ENCODE measurements at regions not wholly inside any gene's neighbourhood (a gene's known extent, or its start where the extent isn't known, plus 50 kb on each side); places are given as distances from the start of the nearest gene placed in this dataset.

- Histone ChIP-seq H3K4me2 (ENCODE audit: low read depth, low read length, poor library complexity, severe bottlenecking) (no peak overlapping the region), H3K36me3 (ENCODE audit: insufficient read depth, low read length) (no peaks in the 10 kb centered on the region), H3K9ac (ENCODE audit: low read length) (no peak overlapping the region), H3K4me1 (ENCODE audit: low read length) (no peaks in the 10 kb centered on the region), H3K9me3 (ENCODE audit: low read length) (no peaks in the 10 kb centered on the region), H3K79me2 (ENCODE audit: low read length) (no peaks in the 10 kb centered on the region), H3K9me2 (replicated peaks; ENCODE audit: insufficient read depth, low read length) (no peaks in the 10 kb centered on the region), H3K27ac (ENCODE audit: low read length) (no peak overlapping the region), H3K4me3 (ENCODE audit: low read length) (no peak overlapping the region), H2AFZ (ENCODE audit: low read length) (no peak overlapping the region), H3K27me3 (ENCODE audit: low read length) (no peaks in the 10 kb centered on the region), H4K20me1 (ENCODE audit: insufficient read depth, low read depth, low read length) (no peaks in the 10 kb centered on the region)
- no peak for DNase-seq
These were observed 137.7 kb upstream of the LIMCH1 start for GRCh38 chr4:41400296-41400695.

- Histone ChIP-seq H3K4me1 (ENCODE audit: low read length) (no peaks in the 10 kb centered on the region), H3K36me3 (ENCODE audit: insufficient read depth, low read length) (no peaks in the 10 kb centered on the region), H3K9me3 (ENCODE audit: low read length) (no peaks in the 10 kb centered on the region), H2AFZ (ENCODE audit: low read length) (no peak overlapping the region), H3K9me2 (replicated peaks; ENCODE audit: insufficient read depth, low read length) (no peaks in the 10 kb centered on the region), H3K4me3 (ENCODE audit: low read length) (no peak overlapping the region), H3K27me3 (ENCODE audit: low read length) (no peaks in the 10 kb centered on the region), H3K9ac (ENCODE audit: low read length) (no peak overlapping the region), H3K79me2 (ENCODE audit: low read length) (no peaks in the 10 kb centered on the region), H3K4me2 (ENCODE audit: low read depth, low read length, poor library complexity, severe bottlenecking) (no peak overlapping the region), H3K27ac (ENCODE audit: low read length) (no peak overlapping the region), H4K20me1 (ENCODE audit: insufficient read depth, low read depth, low read length) (no peaks in the 10 kb centered on the region)
- DNase-seq: no peak
These were observed 132.4 kb upstream of the LIMCH1 start for GRCh38 chr4:41405464-41406112.

GRCh38 chr4:41406113-41406516, 131.8 kb upstream of the LIMCH1 start:
- H2AFZ ChIP-seq (ENCODE audit: low read length): no peak overlapping the region
- no peak overlapping the region for H3K4me2 ChIP-seq (ENCODE audit: low read depth, low read length, poor library complexity, severe bottlenecking)
- H3K4me1 ChIP-seq (ENCODE audit: low read length): no peaks in the 10 kb centered on the region
- H3K27ac ChIP-seq (ENCODE audit: low read length): no peak overlapping the region
- no peaks in the 10 kb centered on the region for H3K9me2 ChIP-seq (replicated peaks; ENCODE audit: insufficient read depth, low read length)
- no peak overlapping the region for H3K9ac ChIP-seq (ENCODE audit: low read length)
- no peaks in the 10 kb centered on the region for H4K20me1 ChIP-seq (ENCODE audit: insufficient read depth, low read depth, low read length)
- no peak for DNase-seq
- H3K9me3 ChIP-seq (ENCODE audit: low read length): no peaks in the 10 kb centered on the region
- no peaks in the 10 kb centered on the region for H3K79me2 ChIP-seq (ENCODE audit: low read length)
- H3K36me3 ChIP-seq (ENCODE audit: insufficient read depth, low read length): no peaks in the 10 kb centered on the region
- H3K4me3 ChIP-seq (ENCODE audit: low read length): no peak overlapping the region
- no peaks in the 10 kb centered on the region for H3K27me3 ChIP-seq (ENCODE audit: low read length)

- Histone ChIP-seq H3K36me3 (ENCODE audit: insufficient read depth, low read length) (no peaks in the 10 kb centered on the region), H3K9me2 (replicated peaks; ENCODE audit: insufficient read depth, low read length) (no peaks in the 10 kb centered on the region), H3K4me1 (ENCODE audit: low read length) (no peaks in the 10 kb centered on the region), H3K9me3 (ENCODE audit: low read length) (no peaks in the 10 kb centered on the region), H3K4me3 (ENCODE audit: low read length) (no peak overlapping the region), H3K79me2 (ENCODE audit: low read length) (no peaks in the 10 kb centered on the region), H3K4me2 (ENCODE audit: low read depth, low read length, poor library complexity, severe bottlenecking) (no peak overlapping the region), H3K27ac (ENCODE audit: low read length) (no peak overlapping the region), H3K27me3 (ENCODE audit: low read length) (no peaks in the 10 kb centered on the region), H3K9ac (ENCODE audit: low read length) (no peak overlapping the region), H4K20me1 (ENCODE audit: insufficient read depth, low read depth, low read length) (no peaks in the 10 kb centered on the region), H2AFZ (ENCODE audit: low read length) (no peak overlapping the region)
- DNase-seq: no peak
These were observed 129.8 kb upstream of the LIMCH1 start for GRCh38 chr4:41408150-41408549.

- no peaks in the 10 kb centered on the region for H3K9me2 ChIP-seq (replicated peaks; ENCODE audit: insufficient read depth, low read length)
- H3K79me2 ChIP-seq (ENCODE audit: low read length): no peaks in the 10 kb centered on the region
- no peaks in the 10 kb centered on the region for H4K20me1 ChIP-seq (ENCODE audit: insufficient read depth, low read depth, low read length)
- no peaks in the 10 kb centered on the region for H3K27me3 ChIP-seq (ENCODE audit: low read length)
- no peaks in the 10 kb centered on the region for H3K36me3 ChIP-seq (ENCODE audit: insufficient read depth, low read length)
- H3K9me3 ChIP-seq (ENCODE audit: low read length): no peaks in the 10 kb centered on the region
- H2AFZ ChIP-seq (ENCODE audit: low read length): no peak overlapping the region
- H3K4me1 ChIP-seq (ENCODE audit: low read length): no peaks in the 10 kb centered on the region
- H3K4me3 ChIP-seq (ENCODE audit: low read length): no peak overlapping the region
- H3K4me2 ChIP-seq (ENCODE audit: low read depth, low read length, poor library complexity, severe bottlenecking): no peak overlapping the region
- no peak for DNase-seq
- no peak overlapping the region for H3K27ac ChIP-seq (ENCODE audit: low read length)
- H3K9ac ChIP-seq (ENCODE audit: low read length): no peak overlapping the region
These were observed 128.9 kb upstream of the LIMCH1 start for GRCh38 chr4:41408859-41409593.

- no peaks in the 10 kb centered on the region for H3K4me1 ChIP-seq (ENCODE audit: low read length)
- H2AFZ ChIP-seq (ENCODE audit: low read length): no peak overlapping the region
- no peaks in the 10 kb centered on the region for H3K9me2 ChIP-seq (replicated peaks; ENCODE audit: insufficient read depth, low read length)
- H3K9me3 ChIP-seq (ENCODE audit: low read length): no peaks in the 10 kb centered on the region
- H3K27me3 ChIP-seq (ENCODE audit: low read length): no peaks in the 10 kb centered on the region
- H3K27ac ChIP-seq (ENCODE audit: low read length): no peak overlapping the region
- H3K4me2 ChIP-seq (ENCODE audit: low read depth, low read length, poor library complexity, severe bottlenecking): no peak overlapping the region
- H3K79me2 ChIP-seq (ENCODE audit: low read length): no peaks in the 10 kb centered on the region
- H4K20me1 ChIP-seq (ENCODE audit: insufficient read depth, low read depth, low read length): no peaks in the 10 kb centered on the region
- no peak overlapping the region for H3K9ac ChIP-seq (ENCODE audit: low read length)
- no peak overlapping the region for H3K4me3 ChIP-seq (ENCODE audit: low read length)
- DNase-seq: no peak
- no peaks in the 10 kb centered on the region for H3K36me3 ChIP-seq (ENCODE audit: insufficient read depth, low read length)
These were observed 128.4 kb upstream of the LIMCH1 start for GRCh38 chr4:41409594-41409895.

- no peak for DNase-seq
- Histone ChIP-seq H3K9me3 (ENCODE audit: low read length) (no peaks in the 10 kb centered on the region), H3K9ac (ENCODE audit: low read length) (no peak overlapping the region), H3K36me3 (ENCODE audit: insufficient read depth, low read length) (no peaks in the 10 kb centered on the region), H3K4me3 (ENCODE audit: low read length) (no peak overlapping the region), H3K79me2 (ENCODE audit: low read length) (no peaks in the 10 kb centered on the region), H4K20me1 (ENCODE audit: insufficient read depth, low read depth, low read length) (no peaks in the 10 kb centered on the region), H3K27me3 (ENCODE audit: low read length) (no peaks in the 10 kb centered on the region), H3K9me2 (replicated peaks; ENCODE audit: insufficient read depth, low read length) (no peaks in the 10 kb centered on the region), H2AFZ (ENCODE audit: low read length) (no peak overlapping the region), H3K4me1 (ENCODE audit: low read length) (no peaks in the 10 kb centered on the region), H3K27ac (ENCODE audit: low read length) (no peak overlapping the region), H3K4me2 (ENCODE audit: low read depth, low read length, poor library complexity, severe bottlenecking) (no peak overlapping the region)
These were observed 127.9 kb upstream of the LIMCH1 start for GRCh38 chr4:41410049-41410448.

- Histone ChIP-seq H2AFZ (ENCODE audit: low read length) (no peak overlapping the region), H3K36me3 (ENCODE audit: insufficient read depth, low read length) (no peaks in the 10 kb centered on the region), H3K9me3 (ENCODE audit: low read length) (no peaks in the 10 kb centered on the region), H3K27me3 (ENCODE audit: low read length) (no peaks in the 10 kb centered on the region), H3K9ac (ENCODE audit: low read length) (no peak overlapping the region), H3K4me1 (ENCODE audit: low read length) (no peaks in the 10 kb centered on the region), H3K27ac (ENCODE audit: low read length) (no peak overlapping the region), H3K9me2 (replicated peaks; ENCODE audit: insufficient read depth, low read length) (no peaks in the 10 kb centered on the region), H3K79me2 (ENCODE audit: low read length) (no peaks in the 10 kb centered on the region), H3K4me2 (ENCODE audit: low read depth, low read length, poor library complexity, severe bottlenecking) (no peak overlapping the region), H3K4me3 (ENCODE audit: low read length) (no peak overlapping the region), H4K20me1 (ENCODE audit: insufficient read depth, low read depth, low read length) (no peaks in the 10 kb centered on the region)
- no peak for DNase-seq
These were observed 124.1 kb upstream of the LIMCH1 start for GRCh38 chr4:41413670-41414411.
